ENCODE measurements at regions not wholly inside any gene's neighbourhood (a gene's known extent, or its start where the extent isn't known, plus 50 kb on each side); places are given as distances from the start of the nearest gene placed in this dataset.
"Not testable (repeated sequence)": the region's sequence is repeated elsewhere in the genome, so short reads cannot be mapped to it uniquely, and the experiment has no call there.

- Mint-ChIP-seq H3K27me3 (ENCODE audit: low read depth, poor library complexity) (peaks cover 3% of the 10 kb centered on the region), H3K4me1 (peaks cover 5% of the 10 kb centered on the region), H3K9me3 (no peaks in the 10 kb centered on the region), H3K36me3 (ENCODE audit: low read depth) (no peaks in the 10 kb centered on the region), H3K4me3 (no peak overlapping the region), H3K27ac (no peak overlapping the region)
- no peak for TF ChIP-seq CTCF (IDR thresholded peaks at IDR 0.05)
- DNase-seq: no peak
Measured at GRCh38 chr14:44732144-44732543, 225.1 kb upstream of the FSCB start.

- Mint-ChIP-seq H3K36me3 (ENCODE audit: low read depth) (no peaks in the 10 kb centered on the region), H3K9me3 (no peaks in the 10 kb centered on the region), H3K4me3 (no peak overlapping the region), H3K27ac (no peak overlapping the region), H3K27me3 (ENCODE audit: low read depth, poor library complexity) (peaks cover 3% of the 10 kb centered on the region), H3K4me1 (peaks cover 5% of the 10 kb centered on the region)
- no peak for DNase-seq
- TF ChIP-seq CTCF (IDR thresholded peaks at IDR 0.05): no peak
Measured at GRCh38 chr14:44730860-44731259, 223.8 kb upstream of the FSCB start.

- peaks cover 38% of the 10 kb centered on the region for H3K9me3 Mint-ChIP-seq
- not testable (repeated sequence) for H3K4me1 Mint-ChIP-seq; H3K27me3 Mint-ChIP-seq (ENCODE audit: low read depth, poor library complexity); H3K27ac Mint-ChIP-seq; H3K4me3 Mint-ChIP-seq; DNase-seq; H3K36me3 Mint-ChIP-seq (ENCODE audit: low read depth)
Measured at GRCh38 chr14:44721395-44721794, 214.3 kb upstream of the FSCB start.

- Mint-ChIP-seq H3K9me3 (peaks cover 38% of the 10 kb centered on the region), H3K4me3 (no peak overlapping the region), H3K36me3 (ENCODE audit: low read depth) (peaks cover 7% of the 10 kb centered on the region), H3K4me1 (peaks cover 5% of the 10 kb centered on the region), H3K27ac (no peak overlapping the region), H3K27me3 (ENCODE audit: low read depth, poor library complexity) (peaks cover 2% of the 10 kb centered on the region)
- DNase-seq: no peak
- no peak for TF ChIP-seq CTCF (IDR thresholded peaks at IDR 0.05)
Measured at GRCh38 chr14:44720707-44721106, 213.6 kb upstream of the FSCB start.

GRCh38 chr14:44712024-44712815, 205.1 kb upstream of the FSCB start:
- H3K9me3 Mint-ChIP-seq: peaks cover 6% of the 10 kb centered on the region
- no peaks in the 10 kb centered on the region for H3K27me3 Mint-ChIP-seq (ENCODE audit: low read depth, poor library complexity)
- H3K36me3 Mint-ChIP-seq (ENCODE audit: low read depth): no peaks in the 10 kb centered on the region
- no peak overlapping the region for H3K4me3 Mint-ChIP-seq
- peak; percentile 4 for DNase-seq
- peak overlapping the region; percentile 97 for H3K27ac Mint-ChIP-seq
- peaks cover 23% of the 10 kb centered on the region for H3K4me1 Mint-ChIP-seq
- no peak for TF ChIP-seq CTCF (IDR thresholded peaks at IDR 0.05)

GRCh38 chr14:44701563-44702263, 194.6 kb upstream of the FSCB start:
- Mint-ChIP-seq H3K27me3 (ENCODE audit: low read depth, poor library complexity) (no peaks in the 10 kb centered on the region), H3K4me1 (peaks cover 6% of the 10 kb centered on the region), H3K36me3 (ENCODE audit: low read depth) (no peaks in the 10 kb centered on the region), H3K27ac (no peak overlapping the region), H3K4me3 (no peak overlapping the region), H3K9me3 (peaks cover 12% of the 10 kb centered on the region)
- TF ChIP-seq CTCF (IDR thresholded peaks at IDR 0.05): no peak
- DNase-seq: no peak

All from nephron progenitor cell (in vitro differentiated cells).